ENCODE measurements at regions not wholly inside any gene's neighbourhood (a gene's known extent, or its start where the extent isn't known, plus 50 kb on each side); places are given as distances from the start of the nearest gene placed in this dataset.

DNA sequence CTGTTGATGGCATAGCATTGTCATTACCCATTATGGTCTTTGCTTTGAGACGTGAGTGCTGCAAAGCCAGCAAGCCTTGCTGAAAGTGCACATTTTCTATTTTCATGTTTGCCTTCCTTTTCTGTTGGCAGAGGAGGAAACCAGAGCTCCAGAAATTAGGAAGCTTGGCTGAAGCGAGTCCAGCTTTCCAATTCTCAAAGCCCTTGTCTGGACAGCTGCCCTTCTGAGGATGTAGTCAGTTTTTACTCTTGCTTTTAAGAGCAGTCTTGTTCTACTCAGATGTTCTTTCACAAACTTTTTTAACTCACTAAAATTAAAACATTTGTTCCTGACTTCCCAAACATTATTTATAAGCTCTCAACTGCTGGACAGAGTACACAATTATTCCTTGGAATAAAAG lies 93.8 kb downstream of the ICOS start:
- Histone ChIP-seq H3K4me3 (ENCODE audit: low read depth, low read length) (no peak overlapping the region), H3K27me3 (ENCODE audit: control insufficient read depth, insufficient read depth, low read length) (no peaks in the 10 kb centered on the region), H3K36me3 (ENCODE audit: control insufficient read depth, insufficient read depth, low read length) (no peaks in the 10 kb centered on the region)
- TF ChIP-seq, protein P1, sequence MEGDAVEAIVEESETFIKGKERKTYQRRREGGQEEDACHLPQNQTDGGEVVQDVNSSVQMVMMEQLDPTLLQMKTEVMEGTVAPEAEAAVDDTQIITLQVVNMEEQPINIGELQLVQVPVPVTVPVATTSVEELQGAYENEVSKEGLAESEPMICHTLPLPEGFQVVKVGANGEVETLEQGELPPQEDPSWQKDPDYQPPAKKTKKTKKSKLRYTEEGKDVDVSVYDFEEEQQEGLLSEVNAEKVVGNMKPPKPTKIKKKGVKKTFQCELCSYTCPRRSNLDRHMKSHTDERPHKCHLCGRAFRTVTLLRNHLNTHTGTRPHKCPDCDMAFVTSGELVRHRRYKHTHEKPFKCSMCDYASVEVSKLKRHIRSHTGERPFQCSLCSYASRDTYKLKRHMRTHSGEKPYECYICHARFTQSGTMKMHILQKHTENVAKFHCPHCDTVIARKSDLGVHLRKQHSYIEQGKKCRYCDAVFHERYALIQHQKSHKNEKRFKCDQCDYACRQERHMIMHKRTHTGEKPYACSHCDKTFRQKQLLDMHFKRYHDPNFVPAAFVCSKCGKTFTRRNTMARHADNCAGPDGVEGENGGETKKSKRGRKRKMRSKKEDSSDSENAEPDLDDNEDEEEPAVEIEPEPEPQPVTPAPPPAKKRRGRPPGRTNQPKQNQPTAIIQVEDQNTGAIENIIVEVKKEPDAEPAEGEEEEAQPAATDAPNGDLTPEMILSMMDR (IDR thresholded peaks at IDR 0.05; ENCODE audit: insufficient read depth, low read length, severe bottlenecking) = no peak
- FAIRE-seq = no peak
- DNase-seq (ENCODE audit: low read depth) = no peak

DNA sequence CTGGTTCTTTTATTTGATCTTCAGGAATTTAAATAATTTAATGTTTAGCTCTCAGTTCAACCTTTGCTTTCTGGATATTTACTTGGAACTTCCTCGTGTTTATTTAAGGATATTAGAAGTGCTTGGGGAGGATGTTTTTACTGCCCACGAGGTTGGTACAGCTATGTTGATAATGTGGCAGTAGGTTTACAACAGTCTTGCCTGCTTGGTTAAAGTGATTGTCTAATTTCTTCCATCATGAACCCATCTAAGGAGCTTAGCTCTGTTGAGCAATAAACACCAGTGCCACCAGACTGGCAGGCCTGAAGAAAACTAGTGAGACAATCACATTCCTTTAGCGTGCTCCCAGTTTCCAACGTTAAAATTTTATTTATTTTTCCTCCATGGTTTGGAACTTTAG lies 94.5 kb downstream of the ICOS start:
- TF ChIP-seq, protein P1 (IDR thresholded peaks at IDR 0.05; ENCODE audit: insufficient read depth, low read length, severe bottlenecking) = no peak
- FAIRE-seq = no peak

DNA sequence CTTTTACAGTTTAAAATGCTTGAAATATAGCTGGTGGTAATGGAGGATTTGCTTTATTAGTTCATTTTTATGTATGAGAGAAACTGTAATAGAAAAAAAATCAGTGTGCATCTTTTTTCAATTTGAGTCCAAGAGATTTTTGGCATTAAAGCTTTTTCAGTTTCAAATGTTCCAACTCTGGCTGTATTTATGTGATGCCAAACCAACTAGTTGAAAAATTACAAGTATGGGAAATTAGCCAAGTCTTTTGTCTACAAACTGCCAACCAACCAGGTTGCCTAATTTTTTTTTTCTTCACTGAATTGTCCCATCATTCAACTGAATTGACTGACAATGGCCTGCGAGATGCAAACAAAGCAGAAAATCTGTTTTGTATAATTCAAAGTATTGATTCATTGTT lies 95.7 kb downstream of the ICOS start:
- Histone ChIP-seq H3K36me3 (ENCODE audit: control insufficient read depth, insufficient read depth, low read length) (no peaks in the 10 kb centered on the region), H3K4me3 (ENCODE audit: low read depth, low read length) (no peak overlapping the region), H3K27me3 (ENCODE audit: control insufficient read depth, insufficient read depth, low read length) (no peaks in the 10 kb centered on the region)
- DNase-seq (ENCODE audit: low read depth) (no peak), FAIRE-seq (no peak)
- TF ChIP-seq, protein P1 (IDR thresholded peaks at IDR 0.05; ENCODE audit: insufficient read depth, low read length, severe bottlenecking) = no peak

More for the DNA sequence above, 94.5 kb downstream of the ICOS start:
- H3K27me3 ChIP-seq (ENCODE audit: control insufficient read depth, insufficient read depth, low read length) = no peaks in the 10 kb centered on the region
- DNase-seq (ENCODE audit: low read depth) = no peak
- H3K36me3 ChIP-seq (ENCODE audit: control insufficient read depth, insufficient read depth, low read length) = no peaks in the 10 kb centered on the region
- no peak overlapping the region for H3K4me3 ChIP-seq (ENCODE audit: low read depth, low read length)

DNA sequence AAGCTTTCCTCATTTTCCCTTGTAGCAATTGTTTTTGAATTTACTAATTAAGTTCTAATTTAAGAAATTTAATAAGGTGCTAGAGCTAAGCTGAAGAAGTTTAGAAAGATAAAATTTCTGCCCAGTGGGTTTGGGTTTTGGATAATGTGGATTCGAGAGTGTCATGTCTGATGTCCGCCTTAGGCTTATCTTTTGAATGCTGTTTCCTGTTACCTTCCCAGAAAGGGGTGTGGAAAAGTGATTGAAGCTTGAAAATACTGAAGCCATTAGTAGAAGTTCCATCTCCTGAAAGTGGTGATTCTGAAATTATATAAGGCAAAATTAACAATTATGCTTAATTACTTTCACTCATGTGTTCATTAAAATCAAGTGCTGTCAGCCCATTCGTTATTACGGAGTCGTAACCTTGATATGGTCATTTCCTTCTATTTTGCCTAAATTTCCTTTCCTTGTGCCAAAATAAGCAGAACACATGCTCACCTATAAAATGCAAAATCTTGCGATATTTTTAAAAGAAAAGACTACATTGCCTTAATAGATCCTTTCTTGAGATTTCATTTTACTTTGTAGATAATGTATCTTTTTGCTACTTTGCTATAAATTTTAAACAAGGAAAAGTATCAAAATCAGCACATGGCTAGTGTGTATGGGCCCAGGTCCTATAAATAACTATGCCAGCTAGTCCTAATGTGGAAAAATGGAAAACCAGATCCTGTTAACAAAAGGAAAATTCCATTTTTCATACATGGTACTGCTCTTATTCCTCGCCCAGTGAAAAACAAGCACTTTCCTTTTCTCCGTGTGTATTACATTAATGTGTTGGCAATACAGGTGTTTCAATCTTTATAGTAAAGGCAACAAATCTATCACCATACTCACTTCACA lies 97.3 kb downstream of the ICOS start:
- TF ChIP-seq, protein P1 (IDR thresholded peaks at IDR 0.05; ENCODE audit: insufficient read depth, low read length, severe bottlenecking) = no peak
- FAIRE-seq = no peak
- H3K4me3 ChIP-seq (ENCODE audit: low read depth, low read length) = no peak overlapping the region
- no peaks in the 10 kb centered on the region for H3K27me3 ChIP-seq (ENCODE audit: control insufficient read depth, insufficient read depth, low read length)
- DNase-seq (ENCODE audit: low read depth) = no peak
- H3K36me3 ChIP-seq (ENCODE audit: control insufficient read depth, insufficient read depth, low read length) = no peaks in the 10 kb centered on the region

DNA sequence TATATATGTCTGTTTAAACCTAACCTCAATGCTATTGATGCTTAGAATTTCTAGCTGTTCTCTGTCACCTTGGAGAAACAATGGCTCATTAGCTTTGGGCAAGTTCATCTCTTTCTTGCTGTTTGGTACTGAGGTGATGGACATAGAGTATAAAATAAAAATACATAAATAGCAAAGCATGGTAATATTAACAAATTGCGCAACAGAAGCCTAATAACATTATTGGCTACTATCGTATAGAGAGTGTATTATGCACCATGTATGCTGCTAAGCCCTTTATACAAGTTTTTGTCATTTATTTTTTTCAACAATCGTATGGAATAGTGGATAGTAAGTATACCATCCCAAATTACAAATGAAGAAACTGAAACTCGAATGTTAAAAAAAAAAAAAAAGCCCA lies 100.1 kb downstream of the ICOS start:
- no peaks in the 10 kb centered on the region for H3K36me3 ChIP-seq (ENCODE audit: control insufficient read depth, insufficient read depth, low read length)
- FAIRE-seq = no peak

More for the DNA sequence above, 100.1 kb downstream of the ICOS start:
- Histone ChIP-seq H3K27me3 (ENCODE audit: control insufficient read depth, insufficient read depth, low read length) (peaks cover 4% of the 10 kb centered on the region), H3K4me3 (ENCODE audit: low read depth, low read length) (no peak overlapping the region)
- no peak for DNase-seq (ENCODE audit: low read depth)
- TF ChIP-seq, protein P1 (IDR thresholded peaks at IDR 0.05; ENCODE audit: insufficient read depth, low read length, severe bottlenecking) = no peak
